ENCODE measurements at regions not wholly inside any gene's neighbourhood (a gene's known extent, or its start where the extent isn't known, plus 50 kb on each side); places are given as distances from the start of the nearest gene placed in this dataset.

- H3K27me3 ChIP-seq (ENCODE audit: insufficient read depth, low read depth, low read length): no peaks in the 10 kb centered on the region
- no peak overlapping the region for H3K4me3 ChIP-seq (ENCODE audit: low read length)
- H3K9me3 ChIP-seq (ENCODE audit: low read length): no peaks in the 10 kb centered on the region
- no peak overlapping the region for H2AFZ ChIP-seq (ENCODE audit: low read depth, low read length)
- no peak overlapping the region for H3K9ac ChIP-seq (ENCODE audit: low read length)
- no peaks in the 10 kb centered on the region for H4K20me1 ChIP-seq (ENCODE audit: insufficient read depth)
- no peak overlapping the region for H3K4me2 ChIP-seq (ENCODE audit: low read length)
- no peaks in the 10 kb centered on the region for H3K36me3 ChIP-seq (ENCODE audit: insufficient read depth, low read length)
- no peaks in the 10 kb centered on the region for H3F3A ChIP-seq (ENCODE audit: insufficient read depth, low read length, poor library complexity, severe bottlenecking)
- no peaks in the 10 kb centered on the region for H3K79me2 ChIP-seq (replicated peaks; ENCODE audit: insufficient read depth, low read length)
- no peak overlapping the region for H3K27ac ChIP-seq (ENCODE audit: low read length)
- TF ChIP-seq REST (IDR thresholded peaks at IDR 0.05; ENCODE audit: borderline replicate concordance) (peak; percentile 55), RAD21 (conservative IDR thresholded peaks at IDR 0.05) (no peak)
- no peaks in the 10 kb centered on the region for H3K9me2 ChIP-seq (ENCODE audit: insufficient read depth, low read length)
Observed at GRCh38 chr5:141734501-141735229, 52.6 kb upstream of the ARAP3 start.

GRCh38 chr5:141733198-141733597 is 51.2 kb upstream of the ARAP3 start:
- Histone ChIP-seq H3F3A (ENCODE audit: insufficient read depth, low read length, poor library complexity, severe bottlenecking) (no peaks in the 10 kb centered on the region), H3K79me2 (replicated peaks; ENCODE audit: insufficient read depth, low read length) (no peaks in the 10 kb centered on the region), H4K20me1 (ENCODE audit: insufficient read depth) (no peaks in the 10 kb centered on the region), H3K9me2 (ENCODE audit: insufficient read depth, low read length) (no peaks in the 10 kb centered on the region), H3K9me3 (ENCODE audit: low read length) (no peaks in the 10 kb centered on the region), H3K27me3 (ENCODE audit: insufficient read depth, low read depth, low read length) (no peaks in the 10 kb centered on the region), H3K27ac (ENCODE audit: low read length) (no peak overlapping the region), H3K4me3 (ENCODE audit: low read length) (no peak overlapping the region), H3K36me3 (ENCODE audit: insufficient read depth, low read length) (no peaks in the 10 kb centered on the region), H3K9ac (ENCODE audit: low read length) (no peak overlapping the region), H3K4me2 (ENCODE audit: low read length) (no peak overlapping the region), H2AFZ (ENCODE audit: low read depth, low read length) (no peak overlapping the region)
- TF ChIP-seq SMC3 (conservative IDR thresholded peaks at IDR 0.05; ENCODE audit: poor library complexity) (no peak), EZH2 (IDR thresholded peaks at IDR 0.05; ENCODE audit: borderline replicate concordance, insufficient read depth, low read length, poor library complexity, severe bottlenecking) (no peak)

- Histone ChIP-seq H3K9me2 (ENCODE audit: insufficient read depth, low read length) (no peaks in the 10 kb centered on the region), H3K4me3 (ENCODE audit: low read length) (no peak overlapping the region), H3K4me2 (ENCODE audit: low read length) (no peak overlapping the region), H4K20me1 (ENCODE audit: insufficient read depth) (no peaks in the 10 kb centered on the region), H2AFZ (ENCODE audit: low read depth, low read length) (no peak overlapping the region), H3K79me2 (replicated peaks; ENCODE audit: insufficient read depth, low read length) (no peaks in the 10 kb centered on the region), H3K27me3 (ENCODE audit: insufficient read depth, low read depth, low read length) (no peaks in the 10 kb centered on the region), H3F3A (ENCODE audit: insufficient read depth, low read length, poor library complexity, severe bottlenecking) (no peaks in the 10 kb centered on the region), H3K27ac (ENCODE audit: low read length) (no peak overlapping the region), H3K36me3 (ENCODE audit: insufficient read depth, low read length) (no peaks in the 10 kb centered on the region), H3K9ac (ENCODE audit: low read length) (no peak overlapping the region), H3K9me3 (ENCODE audit: low read length) (no peaks in the 10 kb centered on the region)
- no peak for TF ChIP-seq RAD21 (conservative IDR thresholded peaks at IDR 0.05)
- no peak for TF ChIP-seq CTCF (IDR thresholded peaks at IDR 0.05; ENCODE audit: poor library complexity, severe bottlenecking)
- no peak for TF ChIP-seq REST (IDR thresholded peaks at IDR 0.05; ENCODE audit: borderline replicate concordance)
- no peak for TF ChIP-seq TAF1 (IDR thresholded peaks at IDR 0.05; ENCODE audit: low read depth)
- TF ChIP-seq SMC3 (conservative IDR thresholded peaks at IDR 0.05; ENCODE audit: poor library complexity): no peak
- TF ChIP-seq POLR2AphosphoS5 (IDR thresholded peaks at IDR 0.05): no peak
- no peak for TF ChIP-seq EZH2 (IDR thresholded peaks at IDR 0.05; ENCODE audit: borderline replicate concordance, insufficient read depth, low read length, poor library complexity, severe bottlenecking)
- no peak for TF ChIP-seq EP300 (conservative IDR thresholded peaks at IDR 0.05; ENCODE audit: poor library complexity, severe bottlenecking)
- no peak for TF ChIP-seq MXI1 (conservative IDR thresholded peaks at IDR 0.05; ENCODE audit: poor library complexity, severe bottlenecking)
Observed at GRCh38 chr5:141732417-141732816, 50.4 kb upstream of the ARAP3 start.

Data from neural cell (in vitro differentiated cells).